Liver (tissue), 8 donors: ENCODE measurements at regions not wholly inside any gene's neighbourhood (a gene's known extent, or its start where the extent isn't known, plus 50 kb on each side); places are given as distances from the start of the nearest gene placed in this dataset.

Experiments used
- DNase-seq: peaks from one replicate; pipeline ENCODE4 v3.0.0-alpha.2; 2017; ENCODE audit warnings: low spot score
- H3K27ac ChIP-seq, 2 donors: one replicate each; pipeline ENCODE4 v1.7.0; 2013; ENCODE audit warnings: inconsistent platforms in 2 of 2, low read length in 2 of 2, control low read depth in 1 of 2, low read depth in 1 of 2, mild to moderate bottlenecking in 1 of 2
- H3K27me3 ChIP-seq, 4 donors: one replicate each; pipeline versions ENCODE4 v1.6.1 to v1.7.0; 2013; ENCODE audit warnings: low read length in 3 of 4, inconsistent platforms in 1 of 4, mild to moderate bottlenecking in 1 of 4, moderate library complexity in 1 of 4; ENCODE audit not compliant: control insufficient read depth in 4 of 4, insufficient read depth in 4 of 4
- H3K36me3 ChIP-seq, 4 donors: one replicate each; pipeline versions ENCODE4 v1.6.1 to v1.7.0; 2013; ENCODE audit warnings: low read length in 3 of 4, mild to moderate bottlenecking in 3 of 4, low read depth in 1 of 4, moderate library complexity in 1 of 4; ENCODE audit not compliant: control insufficient read depth in 4 of 4, insufficient read depth in 3 of 4
- H3K4me1 ChIP-seq, 4 donors: one replicate each; pipeline versions ENCODE4 v1.6.1 to v1.7.0; 2013; ENCODE audit warnings: low read length in 3 of 4, mild to moderate bottlenecking in 3 of 4, moderate library complexity in 1 of 4; ENCODE audit not compliant: control insufficient read depth in 4 of 4, insufficient read depth in 4 of 4
- H3K4me3 ChIP-seq, 3 donors: one replicate each; pipeline versions ENCODE4 v1.6.1 to v1.7.0; 2013; ENCODE audit warnings: low read length in 3 of 3, control low read depth in 1 of 3, low read depth in 1 of 3, mild to moderate bottlenecking in 1 of 3
- H3K9ac ChIP-seq, 2 donors: one replicate each; pipeline ENCODE4 v1.7.0; 2013; ENCODE audit warnings: low read length in 2 of 2, mild to moderate bottlenecking in 2 of 2, moderate library complexity in 2 of 2, control low read depth in 1 of 2, low read depth in 1 of 2
- H3K9me3 ChIP-seq, 4 donors: one replicate each; pipeline versions ENCODE4 v1.6.1 to v1.7.0; 2013; ENCODE audit warnings: low read length in 3 of 4; ENCODE audit not compliant: control insufficient read depth in 4 of 4
- EGR1 ChIP-seq, 2 donors: IDR thresholded peaks; 2 replicates each; pipeline ENCODE4 v1.6.1; 2016 to 2018; ENCODE audit warnings: antibody characterized with exemption in 2 of 2, low read depth in 2 of 2
- FOXA1 ChIP-seq: IDR thresholded peaks from 2 replicates; pipeline ENCODE4 v1.6.1; 2016; ENCODE audit warnings: antibody characterized with exemption
- GABPA ChIP-seq, 2 donors: IDR thresholded peaks in 1 of 2; conservative IDR thresholded peaks in 1 of 2; 2 replicates each; pipeline ENCODE4 v1.6.1; 2016; ENCODE audit warnings: antibody characterized with exemption in 2 of 2, mild to moderate bottlenecking in 1 of 2, moderate library complexity in 1 of 2
- HNF4A ChIP-seq, 2 donors: conservative IDR thresholded peaks; 2 replicates each; pipeline ENCODE4 v1.6.1; 2016; ENCODE audit warnings: antibody characterized with exemption in 2 of 2, mild to moderate bottlenecking in 2 of 2
- NR2F2 ChIP-seq: IDR thresholded peaks from 2 replicates; pipeline ENCODE4 v1.6.1; 2016; ENCODE audit warnings: antibody characterized with exemption
- RAD21 ChIP-seq, 2 donors: IDR thresholded peaks; 2 replicates each; pipeline ENCODE4 v1.6.1; 2016; ENCODE audit warnings: antibody characterized with exemption in 2 of 2, mild to moderate bottlenecking in 2 of 2
- SP1 ChIP-seq: IDR thresholded peaks from 2 replicates; pipeline ENCODE4 v1.6.1; 2018; ENCODE audit warnings: antibody characterized with exemption, mild to moderate bottlenecking
- YY1 ChIP-seq: IDR thresholded peaks from 2 replicates; pipeline ENCODE4 v1.6.1; 2016; ENCODE audit warnings: antibody characterized with exemption, mild to moderate bottlenecking
- WGBS: extraction: QIAGEN DNeasy Blood & Tissue Kit; methylation state at CpG from one replicate; pipeline ENCODE4 v1.1.7; 2013; 5-methylcytosine and 5-hydroxymethylcytosine counted together
- TF ChIP-seq, protein P1 (sequence below): IDR thresholded peaks from 2 replicates; pipeline ENCODE4 v1.6.1; 2016; ENCODE audit warnings: antibody characterized with exemption
- TF ChIP-seq, protein P2 (sequence below): IDR thresholded peaks from 2 replicates; pipeline ENCODE4 v1.6.1; 2016; ENCODE audit warnings: antibody characterized with exemption, mild to moderate bottlenecking
- TF ChIP-seq, protein P3 (sequence below): IDR thresholded peaks from 2 replicates; pipeline ENCODE4 v1.6.1; 2016; ENCODE audit warnings: antibody characterized with exemption
- TF ChIP-seq, protein P4 (sequence below): fragments of 150-350 bp; IDR thresholded peaks from 2 replicates; pipeline ENCODE4 v1.5.1; 2017; ENCODE audit warnings: improper control_type of control experiment, low read depth, low read length; ENCODE audit not compliant: missing input control
- TF ChIP-seq, protein P5 (sequence below): IDR thresholded peaks from 2 replicates; pipeline ENCODE4 v1.6.1; 2016; ENCODE audit warnings: antibody characterized with exemption
- donor health status: healthy.
- donor health status: healthy.
- donor health status: healthy.
- donor health status: healthy.
- donor health status: healthy.

DNA sequence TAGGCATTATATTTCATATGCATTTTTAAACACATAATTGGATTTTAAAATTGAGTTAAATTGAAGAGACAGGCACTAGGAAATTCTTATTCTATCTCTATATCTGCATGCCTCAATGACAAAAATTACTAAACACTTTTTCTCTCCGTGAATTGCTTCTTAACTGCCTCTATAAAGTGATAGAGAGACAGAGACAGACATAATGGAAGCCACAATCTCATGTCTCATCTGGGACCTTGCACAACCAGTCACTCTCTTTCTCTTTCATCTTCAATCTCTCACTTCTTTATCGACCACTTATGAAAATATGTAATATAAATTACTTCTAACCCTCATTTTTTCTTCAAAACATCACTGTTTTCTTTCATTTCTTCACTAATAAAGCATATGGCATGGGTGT is 238.9 kb upstream of the ZNF804A start:
- Histone ChIP-seq H3K9ac (no peak overlapping the region), H3K27me3 (no peaks in the 10 kb centered on the region), H3K4me3 (no peak overlapping the region), H3K4me1 (no peaks in the 10 kb centered on the region), H3K27ac (no peak overlapping the region), H3K36me3 (no peaks in the 10 kb centered on the region), H3K9me3 (no peaks in the 10 kb centered on the region)
- no peak for DNase-seq
- TF ChIP-seq, protein P1, sequence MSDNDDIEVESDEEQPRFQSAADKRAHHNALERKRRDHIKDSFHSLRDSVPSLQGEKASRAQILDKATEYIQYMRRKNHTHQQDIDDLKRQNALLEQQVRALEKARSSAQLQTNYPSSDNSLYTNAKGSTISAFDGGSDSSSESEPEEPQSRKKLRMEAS: no peak
- TF ChIP-seq YY1 (no peak), RAD21 (IDR thresholded peaks at IDR 0.05) (no peak), NR2F2 (no peak), HNF4A (conservative IDR thresholded peaks at IDR 0.05) (no peak)
- TF ChIP-seq, protein P2, sequence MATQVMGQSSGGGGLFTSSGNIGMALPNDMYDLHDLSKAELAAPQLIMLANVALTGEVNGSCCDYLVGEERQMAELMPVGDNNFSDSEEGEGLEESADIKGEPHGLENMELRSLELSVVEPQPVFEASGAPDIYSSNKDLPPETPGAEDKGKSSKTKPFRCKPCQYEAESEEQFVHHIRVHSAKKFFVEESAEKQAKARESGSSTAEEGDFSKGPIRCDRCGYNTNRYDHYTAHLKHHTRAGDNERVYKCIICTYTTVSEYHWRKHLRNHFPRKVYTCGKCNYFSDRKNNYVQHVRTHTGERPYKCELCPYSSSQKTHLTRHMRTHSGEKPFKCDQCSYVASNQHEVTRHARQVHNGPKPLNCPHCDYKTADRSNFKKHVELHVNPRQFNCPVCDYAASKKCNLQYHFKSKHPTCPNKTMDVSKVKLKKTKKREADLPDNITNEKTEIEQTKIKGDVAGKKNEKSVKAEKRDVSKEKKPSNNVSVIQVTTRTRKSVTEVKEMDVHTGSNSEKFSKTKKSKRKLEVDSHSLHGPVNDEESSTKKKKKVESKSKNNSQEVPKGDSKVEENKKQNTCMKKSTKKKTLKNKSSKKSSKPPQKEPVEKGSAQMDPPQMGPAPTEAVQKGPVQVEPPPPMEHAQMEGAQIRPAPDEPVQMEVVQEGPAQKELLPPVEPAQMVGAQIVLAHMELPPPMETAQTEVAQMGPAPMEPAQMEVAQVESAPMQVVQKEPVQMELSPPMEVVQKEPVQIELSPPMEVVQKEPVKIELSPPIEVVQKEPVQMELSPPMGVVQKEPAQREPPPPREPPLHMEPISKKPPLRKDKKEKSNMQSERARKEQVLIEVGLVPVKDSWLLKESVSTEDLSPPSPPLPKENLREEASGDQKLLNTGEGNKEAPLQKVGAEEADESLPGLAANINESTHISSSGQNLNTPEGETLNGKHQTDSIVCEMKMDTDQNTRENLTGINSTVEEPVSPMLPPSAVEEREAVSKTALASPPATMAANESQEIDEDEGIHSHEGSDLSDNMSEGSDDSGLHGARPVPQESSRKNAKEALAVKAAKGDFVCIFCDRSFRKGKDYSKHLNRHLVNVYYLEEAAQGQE: no peak
- TF ChIP-seq, protein P3, sequence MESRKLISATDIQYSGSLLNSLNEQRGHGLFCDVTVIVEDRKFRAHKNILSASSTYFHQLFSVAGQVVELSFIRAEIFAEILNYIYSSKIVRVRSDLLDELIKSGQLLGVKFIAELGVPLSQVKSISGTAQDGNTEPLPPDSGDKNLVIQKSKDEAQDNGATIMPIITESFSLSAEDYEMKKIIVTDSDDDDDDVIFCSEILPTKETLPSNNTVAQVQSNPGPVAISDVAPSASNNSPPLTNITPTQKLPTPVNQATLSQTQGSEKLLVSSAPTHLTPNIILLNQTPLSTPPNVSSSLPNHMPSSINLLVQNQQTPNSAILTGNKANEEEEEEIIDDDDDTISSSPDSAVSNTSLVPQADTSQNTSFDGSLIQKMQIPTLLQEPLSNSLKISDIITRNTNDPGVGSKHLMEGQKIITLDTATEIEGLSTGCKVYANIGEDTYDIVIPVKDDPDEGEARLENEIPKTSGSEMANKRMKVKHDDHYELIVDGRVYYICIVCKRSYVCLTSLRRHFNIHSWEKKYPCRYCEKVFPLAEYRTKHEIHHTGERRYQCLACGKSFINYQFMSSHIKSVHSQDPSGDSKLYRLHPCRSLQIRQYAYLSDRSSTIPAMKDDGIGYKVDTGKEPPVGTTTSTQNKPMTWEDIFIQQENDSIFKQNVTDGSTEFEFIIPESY: no peak
- TF ChIP-seq, protein P4, sequence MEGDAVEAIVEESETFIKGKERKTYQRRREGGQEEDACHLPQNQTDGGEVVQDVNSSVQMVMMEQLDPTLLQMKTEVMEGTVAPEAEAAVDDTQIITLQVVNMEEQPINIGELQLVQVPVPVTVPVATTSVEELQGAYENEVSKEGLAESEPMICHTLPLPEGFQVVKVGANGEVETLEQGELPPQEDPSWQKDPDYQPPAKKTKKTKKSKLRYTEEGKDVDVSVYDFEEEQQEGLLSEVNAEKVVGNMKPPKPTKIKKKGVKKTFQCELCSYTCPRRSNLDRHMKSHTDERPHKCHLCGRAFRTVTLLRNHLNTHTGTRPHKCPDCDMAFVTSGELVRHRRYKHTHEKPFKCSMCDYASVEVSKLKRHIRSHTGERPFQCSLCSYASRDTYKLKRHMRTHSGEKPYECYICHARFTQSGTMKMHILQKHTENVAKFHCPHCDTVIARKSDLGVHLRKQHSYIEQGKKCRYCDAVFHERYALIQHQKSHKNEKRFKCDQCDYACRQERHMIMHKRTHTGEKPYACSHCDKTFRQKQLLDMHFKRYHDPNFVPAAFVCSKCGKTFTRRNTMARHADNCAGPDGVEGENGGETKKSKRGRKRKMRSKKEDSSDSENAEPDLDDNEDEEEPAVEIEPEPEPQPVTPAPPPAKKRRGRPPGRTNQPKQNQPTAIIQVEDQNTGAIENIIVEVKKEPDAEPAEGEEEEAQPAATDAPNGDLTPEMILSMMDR: no peak
- 55% methylated on average over 2 of the region's 2 CpGs for WGBS

DNA sequence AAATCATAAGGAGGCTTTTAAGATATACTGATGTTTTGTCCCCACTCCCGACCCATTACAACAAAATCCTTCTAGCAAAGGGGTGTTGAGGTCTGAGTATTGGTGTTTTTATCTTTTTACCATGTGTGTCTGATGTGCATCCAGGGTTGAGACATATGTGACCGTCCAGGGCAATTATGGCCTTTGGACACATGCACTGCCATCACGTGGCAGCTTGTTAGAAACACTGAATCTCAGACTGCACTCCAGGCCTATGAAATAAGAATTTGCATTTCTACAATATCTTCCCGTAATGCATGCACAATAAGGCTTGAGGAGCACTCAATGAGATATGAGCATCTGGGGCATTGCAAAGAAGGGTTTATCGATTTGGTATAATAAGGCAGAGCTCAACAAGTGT is 235.1 kb upstream of the ZNF804A start:
- 69% methylated on average over 5 of the region's 5 CpGs for WGBS
- no peak for TF ChIP-seq GABPA (IDR thresholded peaks at IDR 0.05 in 1 of 2, conservative IDR thresholded peaks at IDR 0.05 in 1 of 2)
- TF ChIP-seq YY1: no peak
- peak; percentile 61 to 70 for TF ChIP-seq RAD21 (IDR thresholded peaks at IDR 0.05)
- TF ChIP-seq, protein P5, sequence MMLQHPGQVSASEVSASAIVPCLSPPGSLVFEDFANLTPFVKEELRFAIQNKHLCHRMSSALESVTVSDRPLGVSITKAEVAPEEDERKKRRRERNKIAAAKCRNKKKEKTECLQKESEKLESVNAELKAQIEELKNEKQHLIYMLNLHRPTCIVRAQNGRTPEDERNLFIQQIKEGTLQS: no peak
- no peak for TF ChIP-seq EGR1 (IDR thresholded peaks at IDR 0.05; ENCODE audit: low read depth in 2 of 2)
- no peak for TF ChIP-seq SP1
- TF ChIP-seq FOXA1: no peak
- TF ChIP-seq, protein P1: no peak
- TF ChIP-seq, protein P2: no peak
- TF ChIP-seq HNF4A (conservative IDR thresholded peaks at IDR 0.05): peak; percentile 47 to 63
- DNase-seq: no peak

More for the DNA sequence above, 235.1 kb upstream of the ZNF804A start:
- H3K36me3 ChIP-seq: no peaks in the 10 kb centered on the region
- H3K4me3 ChIP-seq: no peak overlapping the region
- no peaks in the 10 kb centered on the region for H3K27me3 ChIP-seq
- H3K9me3 ChIP-seq: no peaks in the 10 kb centered on the region
- H3K4me1 ChIP-seq: no peaks in the 10 kb centered on the region
- no peak overlapping the region for H3K27ac ChIP-seq
- no peak overlapping the region for H3K9ac ChIP-seq
